AG04450 (cell line): ENCODE measurements at regions not wholly inside any gene's neighbourhood (a gene's known extent, or its start where the extent isn't known, plus 50 kb on each side); places are given as distances from the start of the nearest gene placed in this dataset.

Experiments
- CTCF ChIA-PET: fragments of 300-600, 350-600 bp; formaldehyde crosslinking; extraction: SDS; loops from one replicate; lab custom pipeline; 2022; ENCODE audit warnings: antibody characterized with exemption, inconsistent platforms; lab: Charles Lee
- POLR2A ChIA-PET: fragments of 350-600 bp; formaldehyde crosslinking; extraction: SDS; loops from one replicate; lab custom pipeline; 2021; ENCODE audit warnings: antibody characterized with exemption, inconsistent platforms; lab: Yijun Ruan, JAX
- DNase-seq: peaks from one replicate; pipeline ENCODE4 v3.0.0-alpha.2; 2011; ENCODE audit warnings: low read depth, low spot score
- H3K27ac ChIP-seq: one replicate; pipeline ENCODE4 v1.5.1; 2012; ENCODE audit warnings: low read depth, low read length, control low read depth
- H3K27me3 ChIP-seq: one replicate; pipeline ENCODE4 v1.6.0; 2012; ENCODE audit warnings: low read length; ENCODE audit not compliant: control insufficient read depth, insufficient read depth
- H3K4me3 ChIP-seq: 2 replicates; pipeline ENCODE4 v1.5.1; 2011; ENCODE audit warnings: mild to moderate bottlenecking, low read depth, low read length, control low read depth
- H3K9me3 ChIP-seq: 2 replicates; pipeline ENCODE4 v1.5.1; 2012; ENCODE audit warnings: low read length; ENCODE audit not compliant: control insufficient read depth, insufficient read depth
- CTCF ChIP-seq: IDR thresholded peaks from 2 replicates; pipeline ENCODE4 v1.5.1; 2011; ENCODE audit warnings: low read depth, low read length, control low read depth, inconsistent platforms

GRCh38 chr17:79388556-79389295 lies 222.1 kb downstream of the RBFOX3 start:
- POLR2A ChIA-PET: no interaction called here

GRCh38 chr17:79387783-79388182 lies 223.1 kb downstream of the RBFOX3 start:
- Histone ChIP-seq H3K27ac (no peak overlapping the region), H3K4me3 (no peak overlapping the region), H3K27me3 (peaks cover 8% of the 10 kb centered on the region), H3K9me3 (peaks cover 20% of the 10 kb centered on the region)
- no peak for DNase-seq
- CTCF ChIA-PET: interaction anchor here (0.9 to 10.8 kb wide), 8 partner anchors 13 to 361 kb away, joined by 3 to 221 read pairs (median 4); no protein-coding TSS in a partner anchor
- POLR2A ChIA-PET: no interaction called here
- TF ChIP-seq CTCF: no peak

More at GRCh38 chr17:79388556-79389295, 222.1 kb downstream of the RBFOX3 start:
- Histone ChIP-seq H3K27me3 (peaks cover 8% of the 10 kb centered on the region), H3K9me3 (peaks cover 19% of the 10 kb centered on the region), H3K4me3 (no peak overlapping the region), H3K27ac (no peak overlapping the region)
- DNase-seq: no peak
- CTCF ChIA-PET: interaction anchor here (0.9 to 10.8 kb wide), 11 partner anchors 9 to 362 kb away, joined by 3 to 221 read pairs (median 3); no protein-coding TSS in a partner anchor
- TF ChIP-seq CTCF: peak; percentile 54

DNA sequence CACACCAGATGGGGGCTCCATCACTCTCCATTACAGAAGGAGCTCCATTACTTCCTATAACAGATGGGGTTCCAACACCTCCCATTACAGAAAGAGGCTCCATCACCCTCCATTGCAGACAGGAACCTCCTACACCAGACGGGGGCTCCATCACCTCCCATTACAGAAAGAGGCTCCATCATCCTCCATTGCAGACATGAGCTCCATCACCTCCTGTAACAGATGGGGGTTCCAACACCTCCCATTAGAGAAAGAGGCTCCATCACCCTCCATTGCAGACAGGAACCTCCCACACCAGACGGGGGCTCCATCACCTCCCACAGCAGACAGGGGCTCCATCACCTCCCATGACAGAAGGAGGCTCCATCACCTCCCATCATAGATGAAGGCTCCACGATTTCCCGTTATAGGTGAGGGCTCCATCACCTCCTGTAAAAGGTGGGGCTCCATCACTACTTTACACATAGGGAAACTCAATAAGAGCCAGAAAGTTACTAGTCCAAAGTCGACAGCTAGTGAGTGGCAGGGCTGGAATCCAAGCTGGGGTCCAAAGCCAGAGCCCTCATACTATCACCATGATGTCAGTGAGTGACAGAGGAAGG lies 224.8 kb downstream of the RBFOX3 start:
- CTCF ChIA-PET: interaction anchor here (1.7 kb wide), 2 partner anchors 15 to 298 kb away, joined by 4 to 7 read pairs; no protein-coding TSS in a partner anchor
- Histone ChIP-seq H3K27me3 (peaks cover 6% of the 10 kb centered on the region), H3K9me3 (peaks cover 20% of the 10 kb centered on the region), H3K27ac (no peak overlapping the region), H3K4me3 (no peak overlapping the region)
- TF ChIP-seq CTCF: no peak
- POLR2A ChIA-PET: no interaction called here
- no peak for DNase-seq

DNA sequence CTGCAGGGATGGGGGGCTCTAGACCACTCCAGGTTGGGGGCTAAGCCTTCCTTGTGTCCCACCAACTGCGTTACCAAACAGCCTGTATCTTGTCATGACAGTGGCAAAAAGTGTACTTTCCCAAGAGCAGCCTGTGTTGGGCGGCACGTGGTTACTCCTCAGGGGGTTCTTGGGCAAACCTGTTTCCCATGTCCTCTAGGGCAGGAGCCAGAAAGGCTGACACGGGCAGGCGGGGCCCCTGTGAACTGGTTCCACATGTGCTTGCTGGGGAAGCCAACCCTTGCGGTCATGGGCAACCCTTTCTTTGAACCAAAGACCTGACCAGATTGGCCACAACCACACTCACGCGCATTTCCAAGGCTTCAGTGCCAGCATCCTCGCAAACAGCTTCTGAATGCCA lies 228.5 kb downstream of the RBFOX3 start:
- ChIA-PET CTCF (interaction anchor here (1.0 kb wide), 1 partner anchor 9 kb away, joined by 3 read pairs; no protein-coding TSS in a partner anchor), POLR2A (no interaction called here)
- Histone ChIP-seq H3K9me3 (peaks cover 20% of the 10 kb centered on the region), H3K27ac (no peak overlapping the region), H3K4me3 (no peak overlapping the region), H3K27me3 (peaks cover 2% of the 10 kb centered on the region)
- DNase-seq: no peak
- no peak for TF ChIP-seq CTCF
